ENCODE measurements at regions not wholly inside any gene's neighbourhood (a gene's known extent, or its start where the extent isn't known, plus 50 kb on each side); places are given as distances from the start of the nearest gene placed in this dataset.

GRCh38 chr2:216553482-216554240 is 55.0 kb downstream of the RPL37A start:
- 0 out of 4 replicates have a peak overlapping the region, but pooled peaks of 1 of the 2 experiments have one; percentile 8 for H3K4me2 ChIP-seq (ENCODE audit: insufficient read depth in 1 of 2, low read depth in 2 of 2, low read length in 2 of 2)
- H3K79me1 ChIP-seq (ENCODE audit: low read depth, low read length), result no peaks in the 10 kb centered on the region
- peak overlapping the region; percentile 55; the same call in 1 of the 2 replicates for H2BK12ac ChIP-seq (ENCODE audit: low read depth, low read length)
- H3K23ac ChIP-seq (ENCODE audit: insufficient read length), result no peak overlapping the region
- ChIA-PET CTCF (ENCODE audit: partially characterized antibody) (interaction anchor here (0.8 kb wide), 1 partner anchor 112 kb away, joined by 3 read pairs; no protein-coding TSS in a partner anchor), POLR2A (ENCODE audit: partially characterized antibody) (no interaction called here)
- H3K4me3 ChIP-seq (ENCODE audit: extremely low read depth in 1 of 4, insufficient read depth in 2 of 4, low read depth in 3 of 4, low read length in 4 of 4), result no peak overlapping the region
- H2AK5ac ChIP-seq (ENCODE audit: low read depth, low read length), result no peak overlapping the region
- H3K9me3 ChIP-seq (ENCODE audit: insufficient read depth in 2 of 2, low read depth in 1 of 2, low read length in 1 of 2), result no peaks in the 10 kb centered on the region
- H3K27ac ChIP-seq (ENCODE audit: low read depth, low read length), result no peak overlapping the region
- H3K4me1 ChIP-seq (replicated peaks in 1 of 4; ENCODE audit: control insufficient read depth in 3 of 4, insufficient read depth in 4 of 4, low read length in 3 of 4), result peaks cover 11 to 21% (median 13%) of the 10 kb centered on the region in 4 experiments
- no peak overlapping the region for H3K56ac ChIP-seq (replicated peaks; ENCODE audit: insufficient read length, low read depth, low read length)
- no peak overlapping the region for H2BK15ac ChIP-seq (ENCODE audit: low read length)
- H4K8ac ChIP-seq (ENCODE audit: extremely low read depth, insufficient read depth, low read length), result no peak overlapping the region
- no peaks in the 10 kb centered on the region for H3K27me3 ChIP-seq (replicated peaks in 1 of 4; ENCODE audit: control insufficient read depth in 3 of 4, extremely low read depth in 1 of 4, insufficient read depth in 3 of 4, low read length in 3 of 4)
- FAIRE-seq, result no peak
- no peaks in the 10 kb centered on the region for H3K36me3 ChIP-seq (ENCODE audit: control insufficient read depth in 2 of 4, insufficient read depth in 4 of 4, low read length in 3 of 4)
- 78% methylated on average over 12 of the region's 12 CpGs; no CpG with 5 or more reads in 1 of the 2 experiments for WGBS, 2 experiments (ENCODE audit: extremely low coverage in 1 of 2, insufficient coverage in 1 of 2, insufficient read length in 1 of 2, insufficient replicate concordance in 2 of 2, low coverage in 1 of 2, low lambda C conversion rate in 2 of 2, missing lambda C conversion rate in 1 of 2)
- H2BK120ac ChIP-seq (replicated peaks; ENCODE audit: low read depth, low read length), result peak overlapping the region; percentile 60
- no peaks in the 10 kb centered on the region for H3K23me2 ChIP-seq (ENCODE audit: low read depth, low read length)
- H3K9ac ChIP-seq (replicated peaks in 1 of 4; ENCODE audit: extremely low read depth in 1 of 4, low read depth in 3 of 4, low read length in 3 of 4), result no peak overlapping the region
- no peaks in the 10 kb centered on the region for H3K79me2 ChIP-seq (ENCODE audit: control insufficient read depth in 1 of 2, insufficient read depth in 2 of 2, low read length in 2 of 2)
- H2BK20ac ChIP-seq (ENCODE audit: low read length), result peak overlapping the region; percentile 84; the same call in 1 of the 2 replicates
- no peak overlapping the region for H3K14ac ChIP-seq (ENCODE audit: insufficient read length)
- H4K5ac ChIP-seq (ENCODE audit: insufficient read length, low read depth, low read length), result no peak overlapping the region
- peak overlapping the region; percentile 54 for H4K91ac ChIP-seq (replicated peaks; ENCODE audit: insufficient read length, low read length)
- no peak overlapping the region for H2AFZ ChIP-seq (ENCODE audit: low read length)
- H4K20me1 ChIP-seq (replicated peaks in 1 of 2; ENCODE audit: control insufficient read depth in 1 of 2, insufficient read depth in 2 of 2, low read length in 2 of 2), result no peaks in the 10 kb centered on the region
- no peak overlapping the region; the same call in 1 of the 2 replicates for H2BK5ac ChIP-seq (ENCODE audit: low read depth, low read length)
- DNase-seq (ENCODE audit: low read depth in 1 of 2, low spot score in 2 of 2), result no peak
- H3K4ac ChIP-seq (replicated peaks; ENCODE audit: insufficient read length, low read depth, low read length), result no peak overlapping the region
- 0 out of 2 replicates have a peak overlapping the region, but pooled peaks have one; percentile 4 for H3K18ac ChIP-seq (ENCODE audit: extremely low read depth, low read length)
- TF ChIP-seq MAFK (IDR thresholded peaks at IDR 0.05; ENCODE audit: low read depth, low read length), result no peak
- TF ChIP-seq SIRT6 (IDR thresholded peaks at IDR 0.05; ENCODE audit: low read length), result no peak
- TF ChIP-seq RFX5 (IDR thresholded peaks at IDR 0.05; ENCODE audit: borderline replicate concordance, low read depth, low read length), result no peak
- TF ChIP-seq BCL11A (IDR thresholded peaks at IDR 0.05; ENCODE audit: low read depth in 2 of 2, low read length in 2 of 2), result no peak
- no peak for TF ChIP-seq YY1 (IDR thresholded peaks at IDR 0.05; ENCODE audit: low read depth, low read length)
- TF ChIP-seq HDAC2 (IDR thresholded peaks at IDR 0.05; ENCODE audit: borderline replicate concordance in 1 of 2, low read depth in 2 of 2, low read length in 2 of 2), result no peak
- no peak for TF ChIP-seq TEAD4 (IDR thresholded peaks at IDR 0.05; ENCODE audit: low read depth, low read length)
- TF ChIP-seq GTF2F1 (IDR thresholded peaks at IDR 0.05; ENCODE audit: borderline replicate concordance, low read depth, low read length), result no peak
- TF ChIP-seq SIN3A (conservative IDR thresholded peaks at IDR 0.05 in 1 of 2, IDR thresholded peaks at IDR 0.05 in 1 of 2; ENCODE audit: low read depth in 1 of 2, low read length in 2 of 2), result no peak
- no peak for TF ChIP-seq TAF1 (IDR thresholded peaks at IDR 0.05; ENCODE audit: low read depth, low read length)
- TF ChIP-seq KDM1A (IDR thresholded peaks at IDR 0.05; ENCODE audit: borderline replicate concordance, low read length), result no peak
- no peak for TF ChIP-seq POU5F1 (IDR thresholded peaks at IDR 0.05; ENCODE audit: low read depth, low read length)
